ENCODE measurements at regions not wholly inside any gene's neighbourhood (a gene's known extent, or its start where the extent isn't known, plus 50 kb on each side); places are given as distances from the start of the nearest gene placed in this dataset.

DNA sequence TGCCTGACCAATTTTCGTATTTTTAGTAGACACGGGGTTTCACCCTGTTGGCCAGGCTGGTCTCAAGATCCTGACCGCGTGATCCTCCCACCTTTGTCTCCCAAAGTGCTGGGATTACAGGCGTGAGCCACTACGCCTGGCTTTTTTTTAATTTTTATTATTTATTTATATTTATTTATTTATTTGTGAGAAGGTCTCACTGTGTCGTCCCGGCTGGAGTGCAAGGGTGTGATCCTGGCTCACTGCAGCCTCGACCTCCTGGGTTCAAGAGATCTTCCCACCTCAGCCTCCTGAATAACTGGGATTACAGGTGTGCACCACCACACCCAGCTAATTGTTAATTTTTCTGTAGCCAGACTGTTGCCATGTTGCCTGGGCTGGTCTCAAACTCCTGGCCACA lies 141.1 kb downstream of the CRLF2 start:
- TF ChIP-seq, protein P1, sequence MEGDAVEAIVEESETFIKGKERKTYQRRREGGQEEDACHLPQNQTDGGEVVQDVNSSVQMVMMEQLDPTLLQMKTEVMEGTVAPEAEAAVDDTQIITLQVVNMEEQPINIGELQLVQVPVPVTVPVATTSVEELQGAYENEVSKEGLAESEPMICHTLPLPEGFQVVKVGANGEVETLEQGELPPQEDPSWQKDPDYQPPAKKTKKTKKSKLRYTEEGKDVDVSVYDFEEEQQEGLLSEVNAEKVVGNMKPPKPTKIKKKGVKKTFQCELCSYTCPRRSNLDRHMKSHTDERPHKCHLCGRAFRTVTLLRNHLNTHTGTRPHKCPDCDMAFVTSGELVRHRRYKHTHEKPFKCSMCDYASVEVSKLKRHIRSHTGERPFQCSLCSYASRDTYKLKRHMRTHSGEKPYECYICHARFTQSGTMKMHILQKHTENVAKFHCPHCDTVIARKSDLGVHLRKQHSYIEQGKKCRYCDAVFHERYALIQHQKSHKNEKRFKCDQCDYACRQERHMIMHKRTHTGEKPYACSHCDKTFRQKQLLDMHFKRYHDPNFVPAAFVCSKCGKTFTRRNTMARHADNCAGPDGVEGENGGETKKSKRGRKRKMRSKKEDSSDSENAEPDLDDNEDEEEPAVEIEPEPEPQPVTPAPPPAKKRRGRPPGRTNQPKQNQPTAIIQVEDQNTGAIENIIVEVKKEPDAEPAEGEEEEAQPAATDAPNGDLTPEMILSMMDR (IDR thresholded peaks at IDR 0.05), result no peak
- TF ChIP-seq POLR2AphosphoS5 (IDR thresholded peaks at IDR 0.05) (no peak), EP300 (IDR thresholded peaks at IDR 0.05) (no peak), POLR2A (IDR thresholded peaks at IDR 0.05; ENCODE audit: low read depth) (no peak)

All from esophagus muscularis mucosa (tissue), 4 donors.